HUES6 (cell line): ENCODE measurements at regions not wholly inside any gene's neighbourhood (a gene's known extent, or its start where the extent isn't known, plus 50 kb on each side); places are given as distances from the start of the nearest gene placed in this dataset.

Source experiments
- H3K27ac ChIP-seq: 2 replicates; pipeline ENCODE4 v1.7.0; 2013; ENCODE audit warnings: low read depth, mild to moderate bottlenecking, low read length, inconsistent platforms
- H3K27me3 ChIP-seq: 2 replicates; pipeline ENCODE4 v1.6.1; 2013; ENCODE audit warnings: low read length; ENCODE audit not compliant: control insufficient read depth, insufficient read depth
- H3K36me3 ChIP-seq: 2 replicates; pipeline ENCODE4 v1.6.1; 2013; ENCODE audit warnings: low read length; ENCODE audit not compliant: control insufficient read depth, insufficient read depth
- H3K4me1 ChIP-seq: 2 replicates; pipeline ENCODE4 v1.6.1; 2013; ENCODE audit warnings: low read length; ENCODE audit not compliant: control insufficient read depth, insufficient read depth
- H3K4me3 ChIP-seq: 2 replicates; pipeline ENCODE4 v1.5.1; 2013; ENCODE audit warnings: low read depth, low read length
- H3K9ac ChIP-seq: one replicate; pipeline ENCODE4 v1.6.1; 2013; ENCODE audit warnings: mild to moderate bottlenecking, low read length
- H3K9me3 ChIP-seq: 2 replicates; pipeline ENCODE4 v1.6.1; 2013; ENCODE audit warnings: low read depth, low read length; ENCODE audit not compliant: control insufficient read depth, insufficient read depth

DNA sequence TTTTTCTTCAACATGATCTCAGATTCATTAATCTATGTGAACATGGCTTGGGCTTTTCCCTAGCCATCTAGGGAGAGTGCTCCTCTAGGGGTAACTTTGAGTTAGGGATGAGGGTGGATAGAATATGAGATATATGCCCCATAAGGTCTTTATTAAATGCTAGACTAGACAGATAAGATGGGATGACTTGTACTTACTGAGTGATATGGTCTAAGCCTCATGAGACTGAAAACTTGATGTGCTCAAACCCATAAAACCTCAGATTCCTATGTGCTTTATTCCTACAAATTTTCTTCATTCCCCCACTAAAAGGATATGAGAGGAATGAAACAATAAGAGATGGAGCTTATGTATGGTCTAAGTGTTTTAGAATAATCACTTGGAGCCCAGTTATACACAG, 386.6 kb downstream of the YTHDC2 start:
- H3K4me3 ChIP-seq = no peak overlapping the region
- no peak overlapping the region for H3K27ac ChIP-seq
- H3K4me1 ChIP-seq = no peaks in the 10 kb centered on the region
- H3K9ac ChIP-seq = no peak overlapping the region
- H3K36me3 ChIP-seq = no peaks in the 10 kb centered on the region
- no peaks in the 10 kb centered on the region for H3K27me3 ChIP-seq
- H3K9me3 ChIP-seq = no peaks in the 10 kb centered on the region

DNA sequence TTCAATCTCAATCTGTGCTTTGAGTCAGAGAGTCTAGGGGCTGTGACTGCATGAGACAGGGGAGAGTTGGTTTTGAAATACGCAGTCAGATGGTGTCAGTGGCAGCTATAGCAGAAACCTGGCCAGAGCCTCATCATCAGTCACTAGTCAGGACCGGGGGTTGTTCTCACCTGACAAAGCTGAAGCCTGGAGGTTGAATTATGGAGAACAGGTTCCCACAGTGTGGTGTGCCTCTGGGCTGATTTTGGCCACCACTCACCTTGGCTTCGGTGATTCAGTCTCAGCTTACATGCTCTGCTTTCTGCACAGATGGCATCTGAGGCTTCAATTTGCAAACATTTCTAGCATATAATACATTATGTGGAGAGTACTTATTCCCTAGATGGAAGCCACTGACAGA, 387.3 kb downstream of the YTHDC2 start:
- Histone ChIP-seq H3K36me3 (no peaks in the 10 kb centered on the region), H3K9ac (no peak overlapping the region), H3K27ac (no peak overlapping the region), H3K4me1 (no peaks in the 10 kb centered on the region), H3K27me3 (no peaks in the 10 kb centered on the region), H3K9me3 (no peaks in the 10 kb centered on the region), H3K4me3 (no peak overlapping the region)

DNA sequence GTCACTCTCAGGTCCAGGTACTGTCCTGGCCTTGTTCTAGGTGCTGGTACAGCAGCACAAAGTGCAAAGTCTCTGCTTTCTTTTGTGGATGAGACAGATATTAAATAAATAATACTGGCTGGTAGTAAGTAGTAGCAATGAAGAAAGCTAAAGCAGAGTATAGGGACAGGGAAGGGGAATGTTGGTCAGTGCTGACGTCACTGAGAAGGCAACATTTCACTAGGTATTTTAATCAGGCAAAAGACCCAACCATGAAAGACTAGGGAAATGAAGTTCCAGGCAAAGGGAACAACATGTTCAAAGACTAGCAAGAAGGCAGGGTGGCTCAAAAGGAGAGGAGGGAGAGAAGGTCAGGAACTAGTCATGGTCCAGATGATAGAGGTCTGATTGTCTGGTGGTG, 388.2 kb downstream of the YTHDC2 start:
- no peaks in the 10 kb centered on the region for H3K9me3 ChIP-seq
- H3K27ac ChIP-seq = no peak overlapping the region
- no peaks in the 10 kb centered on the region for H3K4me1 ChIP-seq
- H3K9ac ChIP-seq = no peak overlapping the region
- no peak overlapping the region for H3K4me3 ChIP-seq
- H3K27me3 ChIP-seq = no peaks in the 10 kb centered on the region
- H3K36me3 ChIP-seq = no peaks in the 10 kb centered on the region

DNA sequence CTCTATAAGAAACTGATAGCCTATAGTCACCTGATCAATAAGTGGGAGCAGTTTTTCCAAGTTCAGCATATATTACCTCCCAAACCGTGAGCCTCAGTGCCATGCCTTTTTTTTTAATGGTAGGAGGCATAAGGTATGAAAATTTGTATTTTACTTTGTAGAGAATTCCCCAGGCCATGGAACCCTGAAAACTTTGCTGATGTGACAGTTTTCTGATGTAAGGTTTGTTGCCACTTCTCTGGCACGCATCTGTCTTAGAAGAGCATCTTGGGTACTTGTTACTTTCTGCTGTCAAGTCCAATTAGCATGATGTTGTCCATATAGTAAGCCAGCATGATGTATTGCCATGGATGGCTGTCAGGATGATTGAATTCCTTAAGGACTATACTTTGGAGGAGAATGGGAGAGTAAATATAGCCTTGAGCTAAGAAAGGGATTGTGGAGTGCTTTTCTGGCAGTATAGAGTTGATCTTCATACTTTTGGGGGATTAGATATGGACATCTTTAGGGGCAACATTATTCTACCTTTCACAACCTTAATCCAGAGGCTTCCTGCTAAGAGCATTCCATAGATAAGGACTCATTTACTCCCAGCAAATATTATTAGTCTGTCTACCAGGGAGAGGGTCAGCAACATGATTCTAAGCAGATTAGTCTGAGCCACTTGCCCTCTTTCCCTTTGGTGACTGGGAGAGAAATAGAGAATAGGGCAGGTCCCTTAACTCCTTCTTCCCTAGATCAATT, 389.6 kb downstream of the YTHDC2 start:
- no peak overlapping the region for H3K4me3 ChIP-seq
- H3K27me3 ChIP-seq = no peaks in the 10 kb centered on the region
- no peaks in the 10 kb centered on the region for H3K36me3 ChIP-seq
- no peak overlapping the region for H3K27ac ChIP-seq
- no peaks in the 10 kb centered on the region for H3K4me1 ChIP-seq
- no peak overlapping the region for H3K9ac ChIP-seq
- H3K9me3 ChIP-seq = no peaks in the 10 kb centered on the region

DNA sequence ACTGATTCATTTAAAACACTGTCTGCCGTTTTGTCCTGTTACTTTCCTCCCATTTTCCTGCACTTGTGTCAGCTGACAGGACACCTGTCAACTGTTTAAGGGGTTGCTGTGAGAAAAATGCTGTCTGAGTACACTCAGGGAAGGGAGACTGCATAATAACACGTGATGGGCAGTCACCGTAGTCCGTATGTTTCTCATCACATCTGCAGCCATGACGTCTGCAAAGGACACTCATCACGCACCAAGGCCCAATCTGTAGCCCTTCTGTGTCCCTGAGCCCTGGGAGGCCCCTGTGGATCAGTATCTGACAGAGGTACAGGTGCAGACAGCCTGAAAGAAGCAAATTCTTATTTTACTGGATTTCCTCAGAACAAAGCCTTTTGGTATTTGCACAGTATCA, 396.3 kb downstream of the YTHDC2 start:
- Histone ChIP-seq H3K9me3 (no peaks in the 10 kb centered on the region), H3K36me3 (no peaks in the 10 kb centered on the region), H3K9ac (no peak overlapping the region), H3K27me3 (no peaks in the 10 kb centered on the region), H3K4me1 (no peaks in the 10 kb centered on the region), H3K27ac (no peak overlapping the region), H3K4me3 (no peak overlapping the region)

DNA sequence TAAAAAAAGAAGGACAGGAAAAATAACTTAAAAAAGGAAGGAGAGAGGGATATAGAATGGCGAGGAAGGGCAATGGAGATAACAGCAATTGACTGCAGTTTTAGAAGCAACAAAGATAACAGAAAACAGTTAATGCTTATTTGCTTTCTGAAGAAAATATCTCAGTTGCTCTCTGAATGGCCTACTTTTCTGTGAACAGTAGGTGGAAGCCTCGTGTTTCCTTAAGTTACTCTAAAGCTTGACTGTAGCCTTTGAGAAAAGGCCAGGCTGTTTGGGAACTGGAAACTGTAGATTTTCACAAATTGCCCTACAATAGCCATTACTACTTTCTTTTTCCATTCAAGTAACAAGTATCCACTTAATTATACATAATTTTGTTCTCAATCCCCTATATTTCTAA, 404.5 kb downstream of the YTHDC2 start:
- no peaks in the 10 kb centered on the region for H3K27me3 ChIP-seq
- no peaks in the 10 kb centered on the region for H3K4me1 ChIP-seq
- H3K36me3 ChIP-seq = no peaks in the 10 kb centered on the region
- H3K4me3 ChIP-seq = no peak overlapping the region
- no peak overlapping the region for H3K27ac ChIP-seq
- H3K9me3 ChIP-seq = no peaks in the 10 kb centered on the region
- H3K9ac ChIP-seq = no peak overlapping the region

DNA sequence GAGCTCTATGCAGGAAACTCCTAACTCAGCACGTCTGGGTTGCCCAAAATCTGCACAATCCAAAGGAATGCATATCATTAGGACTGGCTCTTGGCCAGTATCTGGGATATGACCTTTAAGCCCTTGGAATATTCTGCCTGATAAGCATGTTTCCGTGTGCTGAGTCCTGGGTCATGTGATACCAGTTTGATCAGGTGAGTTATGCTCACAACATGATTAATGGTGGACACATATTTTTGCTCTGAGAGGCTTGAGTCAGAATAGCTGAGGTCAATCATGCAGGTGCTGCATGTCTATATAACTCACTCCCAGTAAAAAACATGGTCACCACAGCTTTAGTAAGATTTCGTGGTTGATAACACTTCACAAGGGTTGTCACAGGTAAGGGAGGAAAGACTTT, 408.8 kb downstream of the YTHDC2 start:
- H3K36me3 ChIP-seq = no peaks in the 10 kb centered on the region

DNA sequence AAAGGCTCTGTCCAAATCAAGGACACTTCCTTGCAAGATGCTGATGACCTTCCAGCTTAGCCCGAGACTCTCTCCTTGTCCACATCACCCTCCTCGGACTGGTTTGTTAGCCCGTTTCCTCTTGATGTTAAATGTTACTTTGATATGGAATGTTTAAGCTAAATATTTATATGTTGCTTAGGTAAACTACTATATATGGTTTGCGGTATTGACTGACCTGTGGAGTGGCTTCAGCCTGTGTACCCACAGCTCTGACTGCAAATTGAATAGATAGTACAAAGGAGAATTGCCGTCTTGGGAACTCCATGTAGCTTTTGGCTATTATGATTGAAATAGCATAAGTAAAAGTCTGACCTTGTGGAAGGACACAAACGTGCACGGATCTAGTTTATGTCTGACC, 422.0 kb downstream of the YTHDC2 start:
- no peak overlapping the region for H3K27ac ChIP-seq
- H3K36me3 ChIP-seq = no peaks in the 10 kb centered on the region
- no peak overlapping the region for H3K4me3 ChIP-seq
- no peaks in the 10 kb centered on the region for H3K27me3 ChIP-seq
- H3K9me3 ChIP-seq = no peaks in the 10 kb centered on the region
- 0 out of 2 replicates have a peak, but pooled peaks cover 3% of the 10 kb centered on the region for H3K4me1 ChIP-seq
- no peak overlapping the region for H3K9ac ChIP-seq

More for the DNA sequence above, 408.8 kb downstream of the YTHDC2 start:
- H3K4me1 ChIP-seq = no peaks in the 10 kb centered on the region
- no peaks in the 10 kb centered on the region for H3K9me3 ChIP-seq
- H3K27ac ChIP-seq = no peak overlapping the region
- no peak overlapping the region for H3K4me3 ChIP-seq
- no peak overlapping the region for H3K9ac ChIP-seq
- no peaks in the 10 kb centered on the region for H3K27me3 ChIP-seq

DNA sequence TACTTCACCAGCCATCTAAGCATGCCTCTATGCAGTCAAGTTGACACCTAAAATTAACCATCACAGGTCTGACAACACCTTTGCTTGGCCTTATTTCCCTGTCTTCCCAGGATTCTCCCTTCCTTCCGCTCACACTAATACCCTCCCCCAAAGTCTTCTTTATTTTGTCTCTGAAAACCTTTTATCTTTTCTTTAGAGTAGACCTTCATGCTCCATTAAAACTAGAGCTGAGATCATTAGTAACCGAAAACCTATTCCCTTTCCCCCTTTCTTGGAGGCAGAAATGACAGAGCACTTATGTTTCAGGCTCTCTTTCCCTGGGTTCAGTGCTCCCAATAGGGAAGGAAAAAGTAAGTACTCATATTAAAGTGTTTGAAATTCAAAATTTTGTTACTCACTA, 423.8 kb downstream of the YTHDC2 start:
- Histone ChIP-seq H3K36me3 (no peaks in the 10 kb centered on the region), H3K27me3 (no peaks in the 10 kb centered on the region), H3K9ac (no peak overlapping the region), H3K9me3 (no peaks in the 10 kb centered on the region), H3K4me1 (0 out of 2 replicates have a peak, but pooled peaks cover 3% of the 10 kb centered on the region), H3K4me3 (no peak overlapping the region), H3K27ac (no peak overlapping the region)

DNA sequence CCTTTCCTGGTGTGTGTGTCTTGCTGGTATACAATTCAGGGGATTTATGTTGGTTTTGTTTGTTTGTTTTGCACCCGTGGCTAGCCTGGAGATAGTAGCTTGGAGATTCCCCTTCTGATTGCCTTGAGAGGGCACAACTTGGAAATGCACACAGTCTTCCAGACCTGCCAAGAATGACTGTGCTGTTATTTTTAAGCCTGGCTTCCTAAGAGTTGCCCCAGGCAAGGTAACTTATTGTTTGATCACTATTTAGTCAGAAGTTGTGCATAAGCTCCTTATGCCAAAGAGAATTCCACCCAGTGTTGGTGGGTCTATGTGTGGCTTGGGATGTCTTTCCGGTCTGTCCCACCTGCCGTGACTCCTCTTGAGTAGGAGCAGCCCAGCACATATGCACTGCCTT, 421.9 kb upstream of the KCNN2 start:
- Histone ChIP-seq H3K9ac (no peak overlapping the region), H3K4me1 (0 out of 2 replicates have a peak, but pooled peaks cover 3% of the 10 kb centered on the region), H3K27ac (no peak overlapping the region), H3K27me3 (no peaks in the 10 kb centered on the region), H3K36me3 (no peaks in the 10 kb centered on the region), H3K9me3 (no peaks in the 10 kb centered on the region), H3K4me3 (no peak overlapping the region)

DNA sequence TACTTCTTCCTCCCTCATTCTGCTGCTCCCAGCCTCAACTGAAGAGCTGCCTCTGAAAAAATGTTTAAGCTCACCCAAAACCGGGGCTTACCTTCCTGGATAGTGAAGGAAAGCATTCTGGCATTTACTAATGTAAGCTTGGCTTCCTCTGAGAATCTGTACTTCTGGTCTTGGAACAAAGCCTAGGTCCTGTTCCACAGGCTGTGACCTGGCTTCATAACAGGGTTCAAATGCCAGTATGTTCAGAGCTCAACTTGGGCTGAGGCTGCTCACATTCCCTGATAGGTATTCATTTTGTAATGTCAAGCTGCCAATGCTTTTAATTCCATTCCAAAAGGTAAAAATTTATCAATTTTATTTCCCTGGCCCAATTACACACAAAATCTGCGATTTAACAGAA, 411.7 kb upstream of the KCNN2 start:
- Histone ChIP-seq H3K27ac (no peak overlapping the region), H3K4me1 (no peaks in the 10 kb centered on the region), H3K36me3 (no peaks in the 10 kb centered on the region), H3K9ac (no peak overlapping the region), H3K27me3 (no peaks in the 10 kb centered on the region), H3K9me3 (no peaks in the 10 kb centered on the region), H3K4me3 (no peak overlapping the region)
